ENCODE measurements at regions not wholly inside any gene's neighbourhood (a gene's known extent, or its start where the extent isn't known, plus 50 kb on each side); places are given as distances from the start of the nearest gene placed in this dataset.
"Not testable (repeated sequence)": the region's sequence is repeated elsewhere in the genome, so short reads cannot be mapped to it uniquely, and the experiment has no call there.

GRCh38 chr10:119996944-119997343 lies 104.4 kb downstream of the SEC23IP start:
- DNase-seq: no peak

- DNase-seq: no peak
Measured at GRCh38 chr10:119997429-119997828, 104.9 kb downstream of the SEC23IP start.

- DNase-seq: no peak
Measured at GRCh38 chr10:120002785-120003184, 110.3 kb downstream of the SEC23IP start.

- no peak for DNase-seq
Measured at GRCh38 chr10:120005207-120006201, 113.0 kb downstream of the SEC23IP start.

- DNase-seq: no peak
Measured at GRCh38 chr10:120007261-120007660, 114.7 kb downstream of the SEC23IP start.

GRCh38 chr10:120011359-120012130 lies 119.0 kb downstream of the SEC23IP start:
- no peak for DNase-seq

GRCh38 chr10:120012131-120012400 lies 119.5 kb downstream of the SEC23IP start:
- no peak for DNase-seq

- DNase-seq: no peak
Measured at GRCh38 chr10:120012566-120012965, 120.0 kb downstream of the SEC23IP start.

- no peak for DNase-seq
Measured at GRCh38 chr10:120014031-120014430, 121.5 kb downstream of the SEC23IP start.

- DNase-seq: no peak
Measured at GRCh38 chr10:120015064-120015463, 122.5 kb downstream of the SEC23IP start.

- no peak for DNase-seq
Measured at GRCh38 chr10:120016906-120017305, 124.4 kb downstream of the SEC23IP start.

GRCh38 chr10:120017733-120018417 lies 125.3 kb downstream of the SEC23IP start:
- DNase-seq: no peak

- DNase-seq: no peak
Measured at GRCh38 chr10:120018695-120019094, 126.2 kb downstream of the SEC23IP start.

GRCh38 chr10:120019568-120019967 lies 127.0 kb downstream of the SEC23IP start:
- DNase-seq: no peak

GRCh38 chr10:120022357-120022756 lies 129.8 kb downstream of the SEC23IP start:
- DNase-seq: no peak

- no peak for DNase-seq
Measured at GRCh38 chr10:120034236-120034635, 141.7 kb downstream of the SEC23IP start.

- no peak for DNase-seq
Measured at GRCh38 chr10:120039046-120039445, 146.5 kb downstream of the SEC23IP start.

- no peak for DNase-seq
Measured at GRCh38 chr10:120039826-120040225, 147.3 kb downstream of the SEC23IP start.

- no peak for DNase-seq
Measured at GRCh38 chr10:120041807-120042559, 149.5 kb downstream of the SEC23IP start.

- DNase-seq: no peak
Measured at GRCh38 chr10:120042705-120043104, 150.2 kb downstream of the SEC23IP start.

GRCh38 chr10:120047373-120047772 lies 154.8 kb downstream of the SEC23IP start:
- not testable (repeated sequence) for DNase-seq

- DNase-seq: no peak
Measured at GRCh38 chr10:120047926-120048325, 155.4 kb downstream of the SEC23IP start.

- DNase-seq: no peak
Measured at GRCh38 chr10:120048391-120048790, 155.9 kb downstream of the SEC23IP start.

All from CD4-positive, alpha-beta T cell treated with Interleukin-17A for 1 hour (primary cell).